Adrenal gland (tissue), 9 donors: ENCODE measurements at regions not wholly inside any gene's neighbourhood (a gene's known extent, or its start where the extent isn't known, plus 50 kb on each side); places are given as distances from the start of the nearest gene placed in this dataset.

Experiments used
- DNase-seq, 7 donors: peaks; one replicate each; pipeline ENCODE4 v3.0.0-alpha.2; 2019 to 2020
- H3K27ac ChIP-seq, 5 donors: fragments of 200-600 bp; sonication (generic) in 4 of 5; 1 replicate in 3 of 5; 2 replicates in 2 of 5; pipeline versions ENCODE4 v1.5.1 to v1.8.0; 2016 to 2020; ENCODE audit warnings: mild to moderate bottlenecking in 1 of 5
- H3K27me3 ChIP-seq: fragments of 200-600 bp; 2 replicates; pipeline ENCODE4 v1.8.0; 2021
- H3K36me3 ChIP-seq, 2 donors: fragments of 200-600 bp; replicated peaks in 1 of 2; 1 replicate in 1 of 2; 2 replicates in 1 of 2; pipeline versions ENCODE4 v1.5.1 to v1.8.0; 2018 to 2022
- H3K4me1 ChIP-seq, 2 donors: fragments of 200-600 bp; replicated peaks in 1 of 2; 1 replicate in 1 of 2; 2 replicates in 1 of 2; pipeline versions ENCODE4 v1.5.1 to v1.8.0; 2018 to 2021
- H3K4me3 ChIP-seq, 4 donors: fragments of 200-600 bp; sonication (generic) in 3 of 4; one replicate each; pipeline ENCODE4 v1.5.1; 2016 to 2018
- H3K9me3 ChIP-seq, 3 donors: fragments of 200-600 bp; sonication (generic) in 1 of 3; replicated peaks in 1 of 3; 1 replicate in 2 of 3; 2 replicates in 1 of 3; pipeline versions ENCODE4 v1.5.1 to v1.8.0; 2016 to 2021
- POLR2A ChIP-seq, 2 donors: fragments of 450-650 bp; IDR thresholded peaks; one replicate each; pipeline ENCODE4 v1.6.1; 2017; ENCODE audit warnings: antibody characterized with exemption in 2 of 2, mild to moderate bottlenecking in 2 of 2, moderate library complexity in 1 of 2
- WGBS, 4 donors: extraction: QIAGEN DNeasy Blood & Tissue Kit in 2 of 4; methylation state at CpG; one replicate each; pipeline versions ENCODE4 v1.1.5 to v1.1.7; 2013 to 2017; 5-methylcytosine and 5-hydroxymethylcytosine counted together
- intact Hi-C, 2 donors: fragments of 100-400 bp; cut with DNase I; formaldehyde crosslinking; loops; one replicate each; pipeline versions ENCODE4 v1.14.1 to v1.15.0; 2022 to 2023
- TF ChIP-seq, protein P1 (sequence below), 6 experiments: fragments of 450-650 bp in 4 of 6; fragments of 200-600 bp in 2 of 6; sonication (generic) in 1 of 6; IDR thresholded peaks; 1 replicate in 5 of 6; 2 replicates in 1 of 6; pipeline versions ENCODE4 v1.5.1 to v1.8.0; 2016 to 2021; ENCODE audit warnings: antibody characterized with exemption in 6 of 6, mild to moderate bottlenecking in 2 of 6, moderate library complexity in 1 of 6
- donor health status: healthy with polysubstance abuse.
- donor health status: Bipolar disorder and iron deficiency.
- donor health status: DM: yes; HTN: yes; CAD: no.
- donor health status: DM: no; HTN: no; CAD: no.
- donor health status: DM: no; HTN: no; CAD: no.

DNA sequence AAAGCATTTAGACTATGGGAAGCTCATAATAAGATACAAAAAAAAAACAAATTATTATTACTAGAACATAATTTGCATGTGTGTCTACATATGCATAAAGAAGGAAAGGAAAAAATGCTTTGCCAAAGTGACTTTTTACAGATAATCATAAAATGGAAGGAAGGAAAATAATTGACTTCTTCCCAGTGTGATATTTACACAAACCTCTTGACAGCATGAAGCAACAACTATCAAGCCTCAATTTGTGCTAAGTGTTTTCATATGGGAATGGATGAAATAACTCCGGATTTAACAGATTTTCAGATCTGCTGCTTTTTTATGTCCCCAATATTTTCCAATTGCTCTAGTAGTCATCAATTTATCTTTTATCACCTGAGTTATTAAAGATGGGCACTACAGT, 275.9 kb upstream of the REG3G start:
- DNase-seq, result no peak
- intact Hi-C loops, result no loop called here
- Histone ChIP-seq H3K36me3 (no peaks in the 10 kb centered on the region), H3K4me3 (no peak overlapping the region), H3K9me3 (no peaks in the 10 kb centered on the region), H3K4me1 (no peaks in the 10 kb centered on the region), H3K27ac (no peak overlapping the region), H3K27me3 (no peaks in the 10 kb centered on the region)
- WGBS, 4 donors, result 0 to 93% (median 43%) methylated on average over 1 of the region's 1 CpG
- no peak for TF ChIP-seq POLR2A (IDR thresholded peaks at IDR 0.05)
- TF ChIP-seq, protein P1, sequence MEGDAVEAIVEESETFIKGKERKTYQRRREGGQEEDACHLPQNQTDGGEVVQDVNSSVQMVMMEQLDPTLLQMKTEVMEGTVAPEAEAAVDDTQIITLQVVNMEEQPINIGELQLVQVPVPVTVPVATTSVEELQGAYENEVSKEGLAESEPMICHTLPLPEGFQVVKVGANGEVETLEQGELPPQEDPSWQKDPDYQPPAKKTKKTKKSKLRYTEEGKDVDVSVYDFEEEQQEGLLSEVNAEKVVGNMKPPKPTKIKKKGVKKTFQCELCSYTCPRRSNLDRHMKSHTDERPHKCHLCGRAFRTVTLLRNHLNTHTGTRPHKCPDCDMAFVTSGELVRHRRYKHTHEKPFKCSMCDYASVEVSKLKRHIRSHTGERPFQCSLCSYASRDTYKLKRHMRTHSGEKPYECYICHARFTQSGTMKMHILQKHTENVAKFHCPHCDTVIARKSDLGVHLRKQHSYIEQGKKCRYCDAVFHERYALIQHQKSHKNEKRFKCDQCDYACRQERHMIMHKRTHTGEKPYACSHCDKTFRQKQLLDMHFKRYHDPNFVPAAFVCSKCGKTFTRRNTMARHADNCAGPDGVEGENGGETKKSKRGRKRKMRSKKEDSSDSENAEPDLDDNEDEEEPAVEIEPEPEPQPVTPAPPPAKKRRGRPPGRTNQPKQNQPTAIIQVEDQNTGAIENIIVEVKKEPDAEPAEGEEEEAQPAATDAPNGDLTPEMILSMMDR (IDR thresholded peaks at IDR 0.05), result no peak

DNA sequence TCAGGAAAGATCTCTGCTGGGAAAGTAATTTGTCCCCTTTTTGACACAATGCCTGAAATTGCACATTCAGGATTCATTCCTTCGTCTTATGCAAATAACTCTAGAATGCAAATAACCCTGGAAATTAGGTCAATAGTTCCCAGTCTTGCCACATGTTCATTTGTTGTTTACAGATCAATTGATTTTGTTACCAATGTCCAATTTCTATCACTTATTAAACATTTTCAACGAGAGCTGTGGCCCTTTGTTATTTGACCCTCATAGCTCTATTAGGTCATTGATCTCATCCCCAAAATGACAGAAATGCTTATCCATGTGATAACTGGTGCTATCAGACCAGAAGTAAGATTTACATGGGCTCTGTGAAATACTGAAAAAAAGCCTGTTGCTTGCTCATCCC, 275.3 kb upstream of the REG3G start:
- TF ChIP-seq, protein P1 (IDR thresholded peaks at IDR 0.05), result no peak
- TF ChIP-seq POLR2A (IDR thresholded peaks at IDR 0.05), result no peak
- no peak for DNase-seq
- Histone ChIP-seq H3K27ac (no peak overlapping the region), H3K36me3 (no peaks in the 10 kb centered on the region), H3K4me3 (no peak overlapping the region), H3K4me1 (no peaks in the 10 kb centered on the region), H3K27me3 (no peaks in the 10 kb centered on the region), H3K9me3 (no peaks in the 10 kb centered on the region)
- intact Hi-C loops, result no loop called here
- 56 to 71% (median 69%) methylated on average over 2 of the region's 2 CpGs for WGBS, 4 donors

DNA sequence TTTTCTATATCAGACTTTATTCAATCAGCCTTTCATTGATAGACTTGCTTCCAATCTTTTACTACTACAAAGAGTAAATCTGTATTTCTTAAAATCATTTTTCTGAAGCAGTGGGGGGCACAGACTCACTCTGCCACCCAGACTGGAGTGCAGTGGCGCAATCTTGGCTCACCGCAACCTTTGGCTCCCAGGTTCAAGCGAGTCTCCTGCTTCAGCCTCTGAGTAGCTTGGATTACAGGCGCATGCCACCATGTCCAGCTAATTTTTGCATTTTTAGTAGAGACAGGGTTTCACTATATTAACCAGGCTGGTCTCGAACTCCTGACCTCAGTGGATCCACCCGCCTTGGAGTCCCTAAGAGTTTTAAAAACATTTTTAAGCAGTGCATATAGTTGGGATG, 270.6 kb upstream of the REG3G start:
- Histone ChIP-seq H3K4me1 (no peaks in the 10 kb centered on the region), H3K9me3 (no peaks in the 10 kb centered on the region), H3K27me3 (no peaks in the 10 kb centered on the region), H3K36me3 (no peaks in the 10 kb centered on the region), H3K4me3 (no peak overlapping the region), H3K27ac (no peak overlapping the region)
- WGBS, 4 donors, result 85 to 94% (median 89%) methylated on average over 6 of the region's 6 CpGs
- intact Hi-C loops, result no loop called here
- no peak for TF ChIP-seq POLR2A (IDR thresholded peaks at IDR 0.05)
- TF ChIP-seq, protein P1 (IDR thresholded peaks at IDR 0.05), result no peak
- DNase-seq, result no peak

DNA sequence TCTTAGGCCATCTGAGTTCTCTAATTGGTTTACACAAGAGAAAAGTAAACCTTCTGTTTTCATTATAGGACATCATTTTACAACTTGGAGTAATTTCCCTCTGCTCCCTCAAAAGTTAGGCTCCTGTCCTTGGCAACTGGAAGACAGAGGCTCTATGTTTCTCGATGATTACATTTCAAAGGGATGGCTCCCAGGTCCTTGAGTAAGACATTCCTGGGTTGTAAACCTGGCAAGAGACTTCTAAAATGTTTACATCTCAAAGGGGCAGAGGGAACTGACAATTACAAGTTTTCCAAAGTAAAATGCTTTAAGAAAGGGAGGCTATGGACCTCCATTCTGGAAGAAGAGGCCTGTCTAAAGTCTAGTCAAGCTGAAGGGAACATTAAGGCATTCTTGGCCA, 268.3 kb upstream of the REG3G start:
- H3K27me3 ChIP-seq, result no peaks in the 10 kb centered on the region
- H3K36me3 ChIP-seq, result no peaks in the 10 kb centered on the region
- no peak overlapping the region for H3K27ac ChIP-seq
- no peaks in the 10 kb centered on the region for H3K4me1 ChIP-seq
- TF ChIP-seq, protein P1 (IDR thresholded peaks at IDR 0.05), result no peak
- no peak for TF ChIP-seq POLR2A (IDR thresholded peaks at IDR 0.05)
- 16 to 35% (median 25%) methylated on average over 1 of the region's 1 CpG for WGBS, 4 donors
- peaks cover 0 to 3% (median 0%) of the 10 kb centered on the region in 3 donors for H3K9me3 ChIP-seq
- no peak overlapping the region for H3K4me3 ChIP-seq
- intact Hi-C loops, result no loop called here
- DNase-seq, result no peak
